C4-2B (cell line): ENCODE measurements at regions not wholly inside any gene's neighbourhood (a gene's known extent, or its start where the extent isn't known, plus 50 kb on each side); places are given as distances from the start of the nearest gene placed in this dataset.

ENCODE experiments used
- ZFX ChIP-seq: fragments of 450-650 bp; IDR thresholded peaks from 2 replicates; pipeline ENCODE4 v1.6.1; 2017
- TF ChIP-seq, protein P1 (sequence below): fragments of 450-650 bp; conservative IDR thresholded peaks from 2 replicates; pipeline ENCODE4 v1.5.1; 2017; ENCODE audit warnings: mild to moderate bottlenecking

DNA sequence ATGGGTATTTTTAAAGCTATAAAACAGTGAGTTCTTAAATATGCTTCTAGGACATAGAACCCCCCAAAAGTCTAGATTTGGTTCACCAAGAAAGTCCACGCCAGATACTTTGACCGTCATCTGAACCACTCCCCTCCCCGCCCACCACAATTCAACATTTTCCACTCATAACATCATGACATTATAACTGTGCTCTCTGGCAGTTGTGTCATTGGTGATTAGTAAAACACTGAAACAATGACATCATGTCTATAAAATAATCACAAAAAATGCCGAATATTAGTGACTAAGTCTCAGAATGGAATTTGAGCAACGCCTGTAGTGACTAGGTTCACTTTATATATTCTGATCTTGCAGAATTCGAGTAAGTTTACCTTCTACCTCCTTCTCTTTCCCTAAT, 732.3 kb downstream of the FGF9 start:
- TF ChIP-seq, protein P1, sequence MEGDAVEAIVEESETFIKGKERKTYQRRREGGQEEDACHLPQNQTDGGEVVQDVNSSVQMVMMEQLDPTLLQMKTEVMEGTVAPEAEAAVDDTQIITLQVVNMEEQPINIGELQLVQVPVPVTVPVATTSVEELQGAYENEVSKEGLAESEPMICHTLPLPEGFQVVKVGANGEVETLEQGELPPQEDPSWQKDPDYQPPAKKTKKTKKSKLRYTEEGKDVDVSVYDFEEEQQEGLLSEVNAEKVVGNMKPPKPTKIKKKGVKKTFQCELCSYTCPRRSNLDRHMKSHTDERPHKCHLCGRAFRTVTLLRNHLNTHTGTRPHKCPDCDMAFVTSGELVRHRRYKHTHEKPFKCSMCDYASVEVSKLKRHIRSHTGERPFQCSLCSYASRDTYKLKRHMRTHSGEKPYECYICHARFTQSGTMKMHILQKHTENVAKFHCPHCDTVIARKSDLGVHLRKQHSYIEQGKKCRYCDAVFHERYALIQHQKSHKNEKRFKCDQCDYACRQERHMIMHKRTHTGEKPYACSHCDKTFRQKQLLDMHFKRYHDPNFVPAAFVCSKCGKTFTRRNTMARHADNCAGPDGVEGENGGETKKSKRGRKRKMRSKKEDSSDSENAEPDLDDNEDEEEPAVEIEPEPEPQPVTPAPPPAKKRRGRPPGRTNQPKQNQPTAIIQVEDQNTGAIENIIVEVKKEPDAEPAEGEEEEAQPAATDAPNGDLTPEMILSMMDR = no peak
- no peak for TF ChIP-seq ZFX
